Astrocyte (in vitro differentiated cells and primary cell): ENCODE measurements at regions not wholly inside any gene's neighbourhood (a gene's known extent, or its start where the extent isn't known, plus 50 kb on each side); places are given as distances from the start of the nearest gene placed in this dataset.

Experiments
- DNase-seq: peaks from one replicate; pipeline ENCODE4 v3.0.0-alpha.2; 2010; ENCODE audit warnings: low read depth
- FAIRE-seq: peaks from 2 replicates; lab custom pipeline; 2011; peaks lifted over from hg19 to GRCh38; lab: Jason Lieb, UNC
- H2AFZ ChIP-seq: 2 replicates; pipeline ENCODE4 v1.6.0; 2012; ENCODE audit warnings: low read depth, low read length, inconsistent platforms
- H3K27ac ChIP-seq: 2 replicates; pipeline ENCODE4 v1.5.1; 2011; ENCODE audit warnings: low read depth, low read length, inconsistent platforms
- H3K27me3 ChIP-seq: 2 replicates; pipeline ENCODE4 v1.6.0; 2011; ENCODE audit warnings: low read length, inconsistent platforms; ENCODE audit not compliant: insufficient read depth
- H3K36me3 ChIP-seq: 2 replicates; pipeline ENCODE4 v1.5.1; 2011; ENCODE audit warnings: low read length, inconsistent platforms; ENCODE audit not compliant: insufficient read depth
- H3K4me1 ChIP-seq: 2 replicates; pipeline ENCODE4 v1.5.1; 2011; ENCODE audit warnings: low read length, inconsistent platforms; ENCODE audit not compliant: insufficient read depth
- H3K4me2 ChIP-seq: 2 replicates; pipeline ENCODE4 v1.6.0; 2012; ENCODE audit warnings: low read length, inconsistent platforms
- H3K4me3 ChIP-seq: 2 replicates; pipeline ENCODE4 v1.5.1; 2011; ENCODE audit warnings: low read depth, mild to moderate bottlenecking, low read length, inconsistent platforms; ENCODE audit not compliant: insufficient read depth
- H3K79me2 ChIP-seq: 2 replicates; pipeline ENCODE4 v1.6.0; 2012; ENCODE audit warnings: mild to moderate bottlenecking, low read length, inconsistent platforms; ENCODE audit not compliant: insufficient read depth
- H3K9ac ChIP-seq: 2 replicates; pipeline ENCODE4 v1.6.0; 2012; ENCODE audit warnings: mild to moderate bottlenecking, low read length, inconsistent platforms
- H3K9me3 ChIP-seq: 2 replicates; pipeline ENCODE4 v1.5.1; 2012; ENCODE audit warnings: low read depth, mild to moderate bottlenecking, low read length, inconsistent platforms; ENCODE audit not compliant: insufficient read depth
- H4K20me1 ChIP-seq: 2 replicates; pipeline ENCODE4 v1.6.0; 2012; ENCODE audit warnings: low read length, inconsistent platforms; ENCODE audit not compliant: insufficient read depth
- H3K27ac Mint-ChIP-seq: one replicate; pipeline ENCODE4 v1.8.0; 2021; ENCODE audit warnings: mild to moderate bottlenecking, mixed read lengths; ENCODE audit not compliant: unreplicated experiment
- H3K27me3 Mint-ChIP-seq: one replicate; pipeline ENCODE4 v1.8.0; 2021; ENCODE audit warnings: low read depth, mixed read lengths; ENCODE audit not compliant: unreplicated experiment
- H3K36me3 Mint-ChIP-seq: one replicate; pipeline ENCODE4 v1.8.0; 2021; ENCODE audit warnings: low read depth, mixed read lengths; ENCODE audit not compliant: unreplicated experiment
- H3K4me1 Mint-ChIP-seq: one replicate; pipeline ENCODE4 v1.8.0; 2021; ENCODE audit warnings: low read depth, mixed read lengths; ENCODE audit not compliant: unreplicated experiment
- H3K4me3 Mint-ChIP-seq: one replicate; pipeline ENCODE4 v1.8.0; 2021; ENCODE audit warnings: mild to moderate bottlenecking, moderate library complexity, mixed read lengths; ENCODE audit not compliant: unreplicated experiment
- H3K9me3 Mint-ChIP-seq: one replicate; pipeline ENCODE4 v1.8.0; 2021; ENCODE audit warnings: mild to moderate bottlenecking, mixed read lengths; ENCODE audit not compliant: unreplicated experiment
- CTCF ChIP-seq: IDR thresholded peaks from 2 replicates; pipeline ENCODE4 v1.5.1; 2011; ENCODE audit warnings: low read depth, mild to moderate bottlenecking, inconsistent platforms, low read length, moderate library complexity; ENCODE audit not compliant: insufficient read depth
- EZH2 ChIP-seq: IDR thresholded peaks from 2 replicates; pipeline ENCODE4 v1.6.1; 2012; ENCODE audit warnings: mild to moderate bottlenecking, low read length, inconsistent platforms; ENCODE audit not compliant: insufficient read depth

DNA sequence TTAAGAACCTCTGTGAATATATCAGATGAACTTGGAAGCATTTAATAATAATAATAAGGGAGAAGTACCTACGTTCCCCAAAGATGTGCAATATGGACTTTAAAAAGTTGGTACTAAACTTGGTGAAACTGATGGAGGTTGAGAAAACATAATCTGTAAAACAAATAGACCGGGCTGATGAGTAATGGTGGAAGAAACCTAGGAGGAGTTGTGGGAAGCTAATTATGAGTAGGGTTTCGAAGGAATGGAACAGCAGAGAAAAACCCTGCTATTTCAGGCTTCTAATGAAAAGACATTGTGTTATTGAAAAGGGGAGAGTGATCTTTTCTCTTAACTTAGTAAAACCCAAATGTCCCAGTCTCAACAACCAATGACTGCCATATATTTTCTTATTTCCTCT is 229.3 kb downstream of the PCSK1 start:
- no peak overlapping the region for H3K27ac Mint-ChIP-seq
- H3K4me2 ChIP-seq = peak overlapping the region; percentile 14
- peak; percentile 59 for DNase-seq

DNA sequence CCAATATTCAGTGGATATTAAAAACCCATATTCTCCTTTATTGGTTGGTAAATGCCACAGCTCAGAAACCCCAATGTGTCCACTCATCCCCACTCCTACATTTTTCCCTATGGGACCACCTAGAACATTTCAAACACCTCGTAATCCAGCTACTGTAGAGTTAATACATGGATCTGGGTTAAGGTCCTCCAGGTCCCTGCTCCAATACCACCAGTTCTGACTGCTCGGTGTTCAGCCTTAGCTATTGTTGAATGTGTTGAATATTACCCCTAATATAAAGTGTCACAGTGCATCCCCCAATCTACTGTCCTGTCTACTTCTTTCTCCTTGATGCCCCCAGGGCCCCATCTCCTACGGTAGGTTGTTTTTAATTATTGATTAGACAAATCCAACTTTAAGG is 231.5 kb downstream of the PCSK1 start:
- H4K20me1 ChIP-seq = no peaks in the 10 kb centered on the region
- no peak overlapping the region for H3K4me2 ChIP-seq
- no peak overlapping the region for H3K27ac ChIP-seq
- no peaks in the 10 kb centered on the region for H3K9me3 ChIP-seq
- H3K27me3 Mint-ChIP-seq = no peaks in the 10 kb centered on the region
- H3K27ac Mint-ChIP-seq = no peak overlapping the region
- DNase-seq (no peak), FAIRE-seq (no peak)
- peaks cover 14% of the 10 kb centered on the region for H3K4me1 Mint-ChIP-seq
- H2AFZ ChIP-seq = no peak overlapping the region
- H3K36me3 Mint-ChIP-seq = no peaks in the 10 kb centered on the region
- H3K9me3 Mint-ChIP-seq = peaks cover under 1% of the 10 kb centered on the region
- no peak overlapping the region for H3K4me3 ChIP-seq
- no peak overlapping the region for H3K4me3 Mint-ChIP-seq
- H3K9ac ChIP-seq = no peak overlapping the region
- no peaks in the 10 kb centered on the region for H3K27me3 ChIP-seq
- TF ChIP-seq CTCF (no peak), EZH2 (no peak)
- peaks cover 6% of the 10 kb centered on the region for H3K4me1 ChIP-seq
- no peaks in the 10 kb centered on the region for H3K36me3 ChIP-seq
- no peaks in the 10 kb centered on the region for H3K79me2 ChIP-seq

More for the DNA sequence above, 229.3 kb downstream of the PCSK1 start:
- Histone ChIP-seq H3K27ac (no peak overlapping the region), H3K9me3 (no peaks in the 10 kb centered on the region), H3K9ac (no peak overlapping the region), H3K27me3 (no peaks in the 10 kb centered on the region), H3K79me2 (no peaks in the 10 kb centered on the region), H3K4me1 (peaks cover 6% of the 10 kb centered on the region), H4K20me1 (no peaks in the 10 kb centered on the region), H2AFZ (no peak overlapping the region), H3K36me3 (no peaks in the 10 kb centered on the region), H3K4me3 (no peak overlapping the region)
- Mint-ChIP-seq H3K9me3 (peaks cover 22% of the 10 kb centered on the region), H3K36me3 (peaks cover 6% of the 10 kb centered on the region), H3K27me3 (no peaks in the 10 kb centered on the region), H3K4me3 (no peak overlapping the region), H3K4me1 (peaks cover 7% of the 10 kb centered on the region)
- FAIRE-seq = no peak
- TF ChIP-seq EZH2 = no peak
- TF ChIP-seq CTCF = no peak

DNA sequence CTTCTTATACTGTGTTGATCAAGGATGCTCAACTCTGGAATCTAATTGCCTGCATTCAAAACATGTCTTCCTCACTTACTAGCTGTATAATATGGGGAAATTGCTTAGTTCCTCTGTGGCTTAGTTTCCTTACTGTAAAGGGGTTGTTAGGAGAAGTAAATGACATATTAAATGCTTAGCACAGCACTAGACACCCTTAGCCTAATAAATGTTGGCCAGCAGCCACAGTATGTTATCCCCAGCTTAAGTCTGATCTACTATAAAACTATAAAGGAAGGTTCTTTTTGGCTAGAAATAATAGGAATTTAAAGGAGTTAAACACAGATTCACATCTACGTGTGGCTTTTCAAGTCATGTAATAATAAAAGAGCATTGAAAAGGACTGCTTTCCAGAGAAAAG is 232.4 kb downstream of the PCSK1 start:
- H3K9ac ChIP-seq = no peak overlapping the region
- H3K4me1 ChIP-seq = peaks cover 6% of the 10 kb centered on the region
- no peak overlapping the region for H3K4me3 ChIP-seq
- H3K79me2 ChIP-seq = no peaks in the 10 kb centered on the region
- Mint-ChIP-seq H3K4me3 (no peak overlapping the region), H3K4me1 (peaks cover 14% of the 10 kb centered on the region), H3K9me3 (no peaks in the 10 kb centered on the region), H3K27ac (no peak overlapping the region), H3K36me3 (no peaks in the 10 kb centered on the region), H3K27me3 (no peaks in the 10 kb centered on the region)
- no peak for TF ChIP-seq EZH2
- no peak for TF ChIP-seq CTCF
- no peaks in the 10 kb centered on the region for H3K36me3 ChIP-seq
- H4K20me1 ChIP-seq = no peaks in the 10 kb centered on the region
- DNase-seq (no peak), FAIRE-seq (no peak)
- H3K27me3 ChIP-seq = no peaks in the 10 kb centered on the region
- H2AFZ ChIP-seq = no peak overlapping the region
- no peak overlapping the region for H3K4me2 ChIP-seq
- no peak overlapping the region for H3K27ac ChIP-seq
- no peaks in the 10 kb centered on the region for H3K9me3 ChIP-seq
